ENCODE measurements at regions not wholly inside any gene's neighbourhood (a gene's known extent, or its start where the extent isn't known, plus 50 kb on each side); places are given as distances from the start of the nearest gene placed in this dataset.

DNA sequence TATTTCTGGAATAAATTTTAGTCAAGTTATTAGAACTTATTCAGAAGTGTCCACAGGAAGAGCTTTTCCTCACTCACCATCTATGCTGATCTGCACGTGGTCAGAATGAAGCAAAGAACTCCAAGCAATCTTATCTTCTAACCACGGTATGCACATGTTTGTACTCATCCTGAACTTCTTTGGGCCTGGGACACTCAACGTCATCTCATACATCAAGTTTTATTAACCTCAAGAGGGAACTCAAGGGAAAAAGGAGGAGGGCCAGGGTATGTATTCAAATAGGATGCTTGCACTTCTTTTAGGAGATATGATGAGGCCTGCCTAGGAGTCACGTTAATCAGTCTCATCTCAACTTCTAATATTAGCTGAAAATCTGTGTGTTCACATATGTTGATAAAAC, 142.5 kb downstream of the C1orf94 start:
- TF ChIP-seq, protein P1, sequence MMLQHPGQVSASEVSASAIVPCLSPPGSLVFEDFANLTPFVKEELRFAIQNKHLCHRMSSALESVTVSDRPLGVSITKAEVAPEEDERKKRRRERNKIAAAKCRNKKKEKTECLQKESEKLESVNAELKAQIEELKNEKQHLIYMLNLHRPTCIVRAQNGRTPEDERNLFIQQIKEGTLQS (IDR thresholded peaks at IDR 0.05), result no peak
- TF ChIP-seq, protein P2, sequence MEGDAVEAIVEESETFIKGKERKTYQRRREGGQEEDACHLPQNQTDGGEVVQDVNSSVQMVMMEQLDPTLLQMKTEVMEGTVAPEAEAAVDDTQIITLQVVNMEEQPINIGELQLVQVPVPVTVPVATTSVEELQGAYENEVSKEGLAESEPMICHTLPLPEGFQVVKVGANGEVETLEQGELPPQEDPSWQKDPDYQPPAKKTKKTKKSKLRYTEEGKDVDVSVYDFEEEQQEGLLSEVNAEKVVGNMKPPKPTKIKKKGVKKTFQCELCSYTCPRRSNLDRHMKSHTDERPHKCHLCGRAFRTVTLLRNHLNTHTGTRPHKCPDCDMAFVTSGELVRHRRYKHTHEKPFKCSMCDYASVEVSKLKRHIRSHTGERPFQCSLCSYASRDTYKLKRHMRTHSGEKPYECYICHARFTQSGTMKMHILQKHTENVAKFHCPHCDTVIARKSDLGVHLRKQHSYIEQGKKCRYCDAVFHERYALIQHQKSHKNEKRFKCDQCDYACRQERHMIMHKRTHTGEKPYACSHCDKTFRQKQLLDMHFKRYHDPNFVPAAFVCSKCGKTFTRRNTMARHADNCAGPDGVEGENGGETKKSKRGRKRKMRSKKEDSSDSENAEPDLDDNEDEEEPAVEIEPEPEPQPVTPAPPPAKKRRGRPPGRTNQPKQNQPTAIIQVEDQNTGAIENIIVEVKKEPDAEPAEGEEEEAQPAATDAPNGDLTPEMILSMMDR (IDR thresholded peaks at IDR 0.05 in 2 of 3, conservative IDR thresholded peaks at IDR 0.05 in 1 of 3; ENCODE audit: borderline replicate concordance in 1 of 3, insufficient read depth in 1 of 3, low read depth in 2 of 3, low read length in 2 of 3), result no peak
- TF ChIP-seq POLR2A (IDR thresholded peaks at IDR 0.05; ENCODE audit: borderline replicate concordance, extremely low read depth, insufficient read depth, insufficient read length), result no peak
- TF ChIP-seq, protein P3, sequence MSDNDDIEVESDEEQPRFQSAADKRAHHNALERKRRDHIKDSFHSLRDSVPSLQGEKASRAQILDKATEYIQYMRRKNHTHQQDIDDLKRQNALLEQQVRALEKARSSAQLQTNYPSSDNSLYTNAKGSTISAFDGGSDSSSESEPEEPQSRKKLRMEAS (IDR thresholded peaks at IDR 0.05), result no peak
- TF ChIP-seq ZNF274 (IDR thresholded peaks at IDR 0.05; ENCODE audit: low read depth, low read length), result no peak
- TF ChIP-seq JUND (IDR thresholded peaks at IDR 0.05), result no peak
- TF ChIP-seq EGR1 (IDR thresholded peaks at IDR 0.05; ENCODE audit: low read depth), result no peak
- TF ChIP-seq SIN3A (IDR thresholded peaks at IDR 0.05; ENCODE audit: low read depth), result no peak
- TF ChIP-seq YY1 (IDR thresholded peaks at IDR 0.05; ENCODE audit: extremely low read depth, insufficient replicate concordance, low read depth, low read length), result no peak
- no peak for TF ChIP-seq FOSL1 (IDR thresholded peaks at IDR 0.05; ENCODE audit: low read depth)
- TF ChIP-seq EZH2phosphoT487 (IDR thresholded peaks at IDR 0.05; ENCODE audit: borderline replicate concordance), result no peak
- TF ChIP-seq POLR2AphosphoS5 (IDR thresholded peaks at IDR 0.05; ENCODE audit: low read depth, low read length), result no peak
- TF ChIP-seq EZH2 (IDR thresholded peaks at IDR 0.05), result no peak
- TF ChIP-seq, protein P4, sequence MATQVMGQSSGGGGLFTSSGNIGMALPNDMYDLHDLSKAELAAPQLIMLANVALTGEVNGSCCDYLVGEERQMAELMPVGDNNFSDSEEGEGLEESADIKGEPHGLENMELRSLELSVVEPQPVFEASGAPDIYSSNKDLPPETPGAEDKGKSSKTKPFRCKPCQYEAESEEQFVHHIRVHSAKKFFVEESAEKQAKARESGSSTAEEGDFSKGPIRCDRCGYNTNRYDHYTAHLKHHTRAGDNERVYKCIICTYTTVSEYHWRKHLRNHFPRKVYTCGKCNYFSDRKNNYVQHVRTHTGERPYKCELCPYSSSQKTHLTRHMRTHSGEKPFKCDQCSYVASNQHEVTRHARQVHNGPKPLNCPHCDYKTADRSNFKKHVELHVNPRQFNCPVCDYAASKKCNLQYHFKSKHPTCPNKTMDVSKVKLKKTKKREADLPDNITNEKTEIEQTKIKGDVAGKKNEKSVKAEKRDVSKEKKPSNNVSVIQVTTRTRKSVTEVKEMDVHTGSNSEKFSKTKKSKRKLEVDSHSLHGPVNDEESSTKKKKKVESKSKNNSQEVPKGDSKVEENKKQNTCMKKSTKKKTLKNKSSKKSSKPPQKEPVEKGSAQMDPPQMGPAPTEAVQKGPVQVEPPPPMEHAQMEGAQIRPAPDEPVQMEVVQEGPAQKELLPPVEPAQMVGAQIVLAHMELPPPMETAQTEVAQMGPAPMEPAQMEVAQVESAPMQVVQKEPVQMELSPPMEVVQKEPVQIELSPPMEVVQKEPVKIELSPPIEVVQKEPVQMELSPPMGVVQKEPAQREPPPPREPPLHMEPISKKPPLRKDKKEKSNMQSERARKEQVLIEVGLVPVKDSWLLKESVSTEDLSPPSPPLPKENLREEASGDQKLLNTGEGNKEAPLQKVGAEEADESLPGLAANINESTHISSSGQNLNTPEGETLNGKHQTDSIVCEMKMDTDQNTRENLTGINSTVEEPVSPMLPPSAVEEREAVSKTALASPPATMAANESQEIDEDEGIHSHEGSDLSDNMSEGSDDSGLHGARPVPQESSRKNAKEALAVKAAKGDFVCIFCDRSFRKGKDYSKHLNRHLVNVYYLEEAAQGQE (IDR thresholded peaks at IDR 0.05; ENCODE audit: low read depth), result no peak

All from HCT116 (cell line).